ENCODE measurements at regions not wholly inside any gene's neighbourhood (a gene's known extent, or its start where the extent isn't known, plus 50 kb on each side); places are given as distances from the start of the nearest gene placed in this dataset.

DNA sequence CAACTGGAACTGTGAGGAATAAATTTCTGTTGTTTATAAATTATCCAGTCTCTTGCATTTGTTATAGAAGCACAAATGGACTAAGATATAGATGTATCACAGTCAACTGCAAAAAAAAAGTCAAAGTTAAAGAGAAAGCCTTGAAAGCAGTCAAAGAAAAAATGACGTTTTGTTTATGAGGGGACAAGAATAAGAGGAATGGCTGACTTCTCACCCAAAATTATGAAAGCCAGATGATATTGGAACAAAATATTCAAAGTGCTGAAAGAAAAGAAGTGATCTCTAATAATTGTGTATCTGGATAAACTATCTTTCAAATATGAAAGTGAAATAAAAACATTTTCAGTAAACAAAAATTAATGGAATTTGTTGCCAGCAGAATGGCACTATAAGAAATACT is 171.8 kb upstream of the IGF1R start:
- DNase-seq (ENCODE audit: low spot score): no peak

- DNase-seq (ENCODE audit: low spot score): no peak
Observed at GRCh38 chr15:98480844-98481243, 167.5 kb upstream of the IGF1R start.

GRCh38 chr15:98483575-98484130 is 164.7 kb upstream of the IGF1R start:
- DNase-seq (ENCODE audit: low spot score): no peak

- no peak for DNase-seq (ENCODE audit: low spot score)
Observed at GRCh38 chr15:98484914-98485313, 163.4 kb upstream of the IGF1R start.

DNA sequence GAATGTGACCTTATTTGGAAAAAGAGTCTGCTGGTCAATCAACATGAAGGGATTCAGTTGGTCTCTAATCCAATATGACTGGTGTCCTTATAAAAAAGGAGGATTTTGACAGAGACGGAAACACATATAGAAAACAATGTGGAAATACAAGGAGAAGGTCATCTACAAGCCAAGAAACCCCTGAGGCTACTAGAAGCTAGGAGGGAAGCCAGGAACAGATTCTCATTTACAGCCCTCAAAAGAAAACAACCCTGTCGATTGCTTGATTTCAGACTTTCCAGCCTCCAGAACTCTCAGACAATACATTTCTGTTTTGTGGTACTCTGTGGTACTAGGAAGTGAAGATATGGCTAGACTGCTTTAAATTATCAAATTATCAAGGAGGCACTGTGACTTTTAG is 162.9 kb upstream of the IGF1R start:
- no peak for DNase-seq (ENCODE audit: low spot score)

DNA sequence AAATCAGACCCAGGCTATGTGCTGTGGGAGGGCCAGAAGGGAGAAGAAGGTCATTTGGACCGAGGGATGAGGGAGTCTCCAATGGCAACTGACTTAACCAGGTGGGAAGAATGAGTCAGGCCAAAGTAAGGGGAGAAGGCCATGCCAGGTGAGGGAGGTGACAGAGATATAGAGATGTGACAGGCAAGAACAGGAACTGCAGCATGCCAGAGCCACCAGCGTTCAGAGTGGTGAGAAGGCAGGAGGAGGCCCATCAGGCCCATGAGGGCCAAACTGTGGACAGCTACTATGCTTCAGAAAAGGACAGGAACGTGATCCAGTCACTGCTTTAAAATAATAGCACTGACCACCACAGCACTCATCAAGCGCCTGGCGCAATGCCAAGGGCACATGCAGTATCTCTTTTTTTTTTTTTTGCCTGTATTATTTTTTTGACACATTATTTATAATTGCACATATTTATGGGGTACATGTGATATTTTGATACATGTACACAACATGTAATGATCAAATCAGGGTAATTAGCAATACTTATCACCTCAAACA is 154.3 kb upstream of the IGF1R start:
- DNase-seq (ENCODE audit: low spot score): no peak

DNA sequence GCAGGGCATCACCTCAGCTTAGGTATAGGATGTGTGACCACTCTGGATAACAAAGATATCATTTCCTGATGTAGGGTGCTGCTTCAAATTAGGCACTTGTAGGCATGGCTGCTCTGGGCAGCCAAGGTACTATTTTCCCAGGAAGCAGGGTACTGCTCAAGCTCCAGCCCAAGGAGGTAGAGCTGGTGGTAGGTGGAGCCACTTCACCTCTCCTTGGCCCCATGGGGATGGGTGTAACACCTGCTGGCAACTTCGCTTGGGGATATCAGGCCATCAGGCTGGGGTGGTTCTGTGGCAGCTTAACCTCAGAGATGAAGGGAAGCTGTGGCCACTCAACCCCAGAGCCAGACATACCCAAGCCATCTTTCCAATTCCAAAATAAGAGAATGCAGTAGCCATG is 147.1 kb upstream of the IGF1R start:
- DNase-seq (ENCODE audit: low spot score): no peak

DNA sequence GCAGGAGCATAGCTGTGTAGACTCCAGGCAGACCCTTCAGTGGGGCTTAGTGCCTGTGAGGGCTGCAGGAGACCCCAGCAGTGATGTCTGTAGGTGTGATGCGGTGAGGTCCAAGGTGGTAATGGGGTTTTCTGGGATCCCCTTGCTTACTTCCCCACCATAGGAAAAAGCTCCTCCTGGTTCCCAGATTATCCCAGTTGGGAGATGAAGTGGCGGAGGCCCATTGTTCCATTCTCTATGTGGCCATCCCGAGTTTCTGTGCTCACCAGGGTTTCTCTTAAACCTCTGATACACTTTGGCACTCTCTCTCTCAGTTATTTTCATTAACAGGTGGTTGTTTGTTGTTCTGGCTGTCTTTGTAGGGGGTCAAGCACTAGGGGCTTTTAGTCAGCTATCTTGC is 146.7 kb upstream of the IGF1R start:
- no peak for DNase-seq (ENCODE audit: low spot score)

GRCh38 chr15:98503970-98504369 is 144.4 kb upstream of the IGF1R start:
- no peak for DNase-seq (ENCODE audit: low spot score)

DNA sequence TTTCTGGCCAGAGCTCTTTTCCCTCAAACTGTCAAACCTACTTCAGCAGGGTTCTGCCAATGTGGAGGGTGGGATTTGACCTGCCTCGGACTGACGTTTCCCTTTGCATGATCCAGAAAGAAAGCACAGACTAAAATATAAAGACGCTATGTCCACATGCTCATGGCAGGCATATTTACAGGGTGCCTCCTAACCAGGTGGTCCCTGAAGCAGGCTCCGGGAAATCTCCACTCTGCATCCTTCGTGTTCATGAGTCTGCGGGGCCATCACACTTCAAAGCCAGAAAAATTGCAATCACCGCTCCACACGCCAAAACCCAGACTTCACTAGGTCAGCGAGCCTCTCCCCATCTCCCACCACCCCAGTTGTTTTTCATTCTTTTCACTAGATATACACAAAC is 143.3 kb upstream of the IGF1R start:
- no peak for DNase-seq (ENCODE audit: low spot score)

- no peak for DNase-seq (ENCODE audit: low spot score)
Observed at GRCh38 chr15:98505611-98506031, 142.7 kb upstream of the IGF1R start.

- DNase-seq (ENCODE audit: low spot score): no peak
Observed at GRCh38 chr15:98506172-98506571, 142.2 kb upstream of the IGF1R start.

DNA sequence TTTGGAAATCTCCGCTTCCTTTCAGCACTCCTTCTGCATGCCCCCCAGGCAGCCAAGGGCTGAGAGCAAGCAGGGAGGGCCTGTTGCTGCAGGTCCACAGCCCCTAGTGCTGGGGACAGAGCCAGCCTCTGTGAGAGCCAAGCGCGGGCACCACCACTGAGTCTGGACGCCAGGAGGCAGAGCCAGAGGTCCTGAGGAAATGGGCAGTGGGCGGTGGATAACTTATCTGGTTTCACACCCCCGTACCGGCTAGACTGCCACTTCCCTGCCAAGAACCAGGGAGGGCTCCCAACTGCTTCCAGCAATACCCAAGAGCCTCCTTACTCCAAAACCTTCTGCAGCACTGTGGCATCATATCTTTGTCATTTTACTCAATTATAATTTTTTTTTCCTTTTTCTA is 141.6 kb upstream of the IGF1R start:
- DNase-seq (ENCODE audit: low spot score): no peak

DNA sequence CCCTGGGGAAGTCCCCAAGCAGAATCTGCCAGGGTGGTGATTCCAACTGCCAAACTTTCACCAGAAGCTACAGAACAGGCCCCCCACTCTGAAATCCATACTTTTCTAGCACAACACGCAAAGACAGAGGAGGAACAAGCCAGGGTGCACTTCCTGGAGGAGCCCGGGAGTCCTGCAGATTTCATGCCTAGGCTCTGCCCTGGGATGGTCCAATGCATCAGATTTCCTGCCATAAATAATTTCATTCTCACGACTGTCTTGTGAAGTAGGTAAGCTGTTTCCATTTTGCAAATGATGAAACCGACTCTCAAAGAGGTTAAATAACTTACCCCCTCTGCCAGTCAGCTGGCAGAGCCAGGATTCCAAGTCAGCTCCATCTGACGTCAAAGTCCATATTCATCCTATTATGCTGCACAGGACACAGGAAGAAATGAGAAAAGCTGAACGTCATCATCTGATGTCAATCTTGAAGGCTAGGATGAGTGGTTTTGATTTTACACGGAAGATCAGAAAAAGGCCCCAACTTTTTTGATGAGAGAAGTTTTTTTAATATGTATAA is 134.8 kb upstream of the IGF1R start:
- DNase-seq (ENCODE audit: low spot score): no peak

GRCh38 chr15:98514034-98514622 is 134.2 kb upstream of the IGF1R start:
- no peak for DNase-seq (ENCODE audit: low spot score)

GRCh38 chr15:98518823-98519561 is 129.3 kb upstream of the IGF1R start:
- peak; percentile 72 for DNase-seq (ENCODE audit: low spot score)

DNA sequence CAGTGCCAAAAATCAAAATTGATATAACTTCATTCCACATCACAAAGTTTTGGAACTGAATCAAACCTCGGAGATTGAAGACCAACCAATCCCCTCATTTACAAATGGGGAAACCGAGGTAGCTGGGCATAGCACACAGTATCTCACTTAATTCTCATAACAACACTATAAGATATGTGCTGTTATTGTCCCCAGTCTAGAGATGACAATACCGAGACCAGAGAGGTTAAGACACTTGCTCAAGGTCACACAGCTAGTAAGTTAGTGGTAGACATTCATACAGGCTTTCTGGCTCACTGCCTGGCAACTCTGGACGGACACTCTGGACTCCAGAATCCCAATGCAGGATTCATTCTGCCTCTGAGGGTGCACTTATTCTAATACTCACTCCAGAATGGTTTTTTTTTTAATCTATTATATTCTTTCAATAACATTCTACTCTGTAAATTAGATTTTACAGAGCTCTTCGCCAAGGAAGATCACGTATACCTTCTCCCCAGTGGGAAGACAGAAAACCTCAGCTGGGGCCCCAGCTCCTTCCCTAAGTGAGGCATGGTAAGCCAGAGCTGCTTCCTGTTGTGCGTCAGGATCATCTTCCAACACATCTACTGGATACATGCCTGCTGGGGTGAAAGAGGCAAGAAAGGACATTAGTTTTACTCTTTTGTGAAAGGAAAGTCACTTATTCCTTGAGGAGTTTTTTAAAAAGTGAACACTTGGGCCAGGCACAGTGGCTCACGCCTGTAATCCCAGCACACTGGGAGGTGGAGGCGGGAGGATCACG is 128.4 kb upstream of the IGF1R start:
- DNase-seq (ENCODE audit: low spot score): no peak

GRCh38 chr15:98522127-98522526 is 126.2 kb upstream of the IGF1R start:
- DNase-seq (ENCODE audit: low spot score): no peak

GRCh38 chr15:98523912-98524662 is 124.3 kb upstream of the IGF1R start:
- no peak for DNase-seq (ENCODE audit: low spot score)

- no peak for DNase-seq (ENCODE audit: low spot score)
Observed at GRCh38 chr15:98524838-98525660, 123.3 kb upstream of the IGF1R start.

GRCh38 chr15:98525661-98526001 is 122.7 kb upstream of the IGF1R start:
- no peak for DNase-seq (ENCODE audit: low spot score)

Measured in putamen (tissue), 1 donor.